ENCODE measurements at regions not wholly inside any gene's neighbourhood (a gene's known extent, or its start where the extent isn't known, plus 50 kb on each side); places are given as distances from the start of the nearest gene placed in this dataset.

DNA sequence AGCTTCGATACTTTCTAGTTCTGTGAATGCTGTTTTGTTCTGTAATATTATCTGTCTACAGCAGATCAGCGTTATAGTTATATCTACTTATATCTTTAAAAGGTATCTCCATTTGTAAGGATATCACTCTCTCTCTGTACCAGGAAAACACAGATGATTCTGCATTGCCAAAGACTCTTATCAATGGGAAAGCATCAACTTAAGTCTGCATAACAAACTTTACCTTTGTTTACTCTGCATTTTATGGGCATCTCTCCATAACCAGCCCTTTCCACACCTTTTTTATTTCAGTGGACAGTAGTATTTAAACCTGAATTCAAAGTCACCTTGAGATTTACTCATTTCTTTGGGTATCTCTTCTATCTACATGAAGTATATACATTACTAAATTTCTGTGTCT is 238.7 kb upstream of the GRM7 start:
- H3K9ac ChIP-seq (ENCODE audit: low read depth, low read length), result no peak overlapping the region
- H3K9me3 ChIP-seq (ENCODE audit: control insufficient read depth, insufficient read depth, low read length), result no peaks in the 10 kb centered on the region
- no peaks in the 10 kb centered on the region for H3K27me3 ChIP-seq (ENCODE audit: control insufficient read depth, insufficient read depth, low read length)
- peaks cover 2% of the 10 kb centered on the region for H3K4me1 ChIP-seq (ENCODE audit: control insufficient read depth, insufficient read depth, low read length)
- H3K4me3 ChIP-seq (ENCODE audit: low read depth, low read length), result no peak overlapping the region
- H3K36me3 ChIP-seq (ENCODE audit: control insufficient read depth, insufficient read depth, low read length), result no peaks in the 10 kb centered on the region

DNA sequence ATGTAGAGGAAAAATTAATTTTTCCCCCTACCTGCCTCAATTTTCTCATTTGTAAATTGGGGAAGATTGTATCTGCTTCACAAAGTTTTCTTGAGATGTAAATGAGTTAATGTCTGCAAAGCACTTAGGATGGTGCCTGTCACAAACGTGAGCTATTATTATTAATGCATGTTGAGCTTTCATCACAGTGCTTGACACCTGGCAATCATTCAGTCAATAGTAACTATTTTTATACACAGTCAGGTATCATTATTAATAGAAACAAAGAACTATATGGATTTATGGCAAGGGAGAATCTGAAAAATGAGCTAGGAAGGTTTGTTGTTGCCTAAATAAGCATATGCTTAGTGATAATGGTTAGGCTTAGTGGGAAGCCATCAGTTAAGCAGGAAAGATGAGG is 238.2 kb upstream of the GRM7 start:
- no peaks in the 10 kb centered on the region for H3K36me3 ChIP-seq (ENCODE audit: control insufficient read depth, insufficient read depth, low read length)
- no peak overlapping the region for H3K9ac ChIP-seq (ENCODE audit: low read depth, low read length)
- H3K27me3 ChIP-seq (ENCODE audit: control insufficient read depth, insufficient read depth, low read length), result no peaks in the 10 kb centered on the region
- H3K9me3 ChIP-seq (ENCODE audit: control insufficient read depth, insufficient read depth, low read length), result no peaks in the 10 kb centered on the region
- H3K4me1 ChIP-seq (ENCODE audit: control insufficient read depth, insufficient read depth, low read length), result peaks cover 2% of the 10 kb centered on the region
- H3K4me3 ChIP-seq (ENCODE audit: low read depth, low read length), result no peak overlapping the region

DNA sequence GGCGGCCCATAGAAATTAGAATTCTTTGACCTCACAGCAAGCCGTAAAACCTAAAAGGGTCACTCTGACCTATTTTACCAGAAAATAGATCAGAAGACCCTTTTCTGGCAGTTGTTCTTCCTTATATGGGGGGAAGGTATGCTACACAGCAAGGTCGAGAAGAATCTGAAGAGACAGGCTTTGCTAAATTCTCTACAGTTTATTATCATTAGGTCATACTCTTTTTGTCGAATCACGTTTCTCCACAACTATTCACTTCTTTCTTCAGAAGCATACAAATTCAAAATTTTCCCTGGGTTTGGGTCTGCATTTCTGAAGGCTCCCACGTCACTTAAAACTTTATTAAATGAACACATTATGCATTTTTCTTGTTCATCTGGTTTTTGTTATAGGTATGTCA is 229.5 kb upstream of the GRM7 start:
- Histone ChIP-seq H3K36me3 (ENCODE audit: control insufficient read depth, insufficient read depth, low read length) (no peaks in the 10 kb centered on the region), H3K9me3 (ENCODE audit: control insufficient read depth, insufficient read depth, low read length) (no peaks in the 10 kb centered on the region), H3K4me3 (ENCODE audit: low read depth, low read length) (no peak overlapping the region), H3K9ac (ENCODE audit: low read depth, low read length) (no peak overlapping the region), H3K4me1 (ENCODE audit: control insufficient read depth, insufficient read depth, low read length) (no peaks in the 10 kb centered on the region), H3K27me3 (ENCODE audit: control insufficient read depth, insufficient read depth, low read length) (no peaks in the 10 kb centered on the region)

DNA sequence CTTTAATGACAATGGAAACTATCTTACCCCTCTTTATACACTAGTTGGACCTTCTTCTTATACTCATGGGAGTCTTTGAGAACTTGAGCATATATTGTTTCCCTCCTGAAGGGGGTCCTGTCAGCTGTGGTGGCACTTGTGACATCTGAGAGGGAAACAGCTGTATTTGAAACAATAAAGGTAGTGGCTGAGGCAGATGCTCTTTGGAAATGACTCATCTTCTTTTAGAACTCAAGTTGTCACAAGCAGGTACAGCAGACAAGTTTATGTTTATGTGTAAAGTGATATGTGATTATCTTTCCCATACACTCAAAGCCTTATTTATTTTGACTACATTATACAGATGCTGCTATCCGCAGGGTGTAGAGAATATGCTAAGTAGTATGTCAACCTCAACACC is 220.0 kb upstream of the GRM7 start:
- Histone ChIP-seq H3K27me3 (ENCODE audit: control insufficient read depth, insufficient read depth, low read length) (no peaks in the 10 kb centered on the region), H3K36me3 (ENCODE audit: control insufficient read depth, insufficient read depth, low read length) (no peaks in the 10 kb centered on the region), H3K9me3 (ENCODE audit: control insufficient read depth, insufficient read depth, low read length) (no peaks in the 10 kb centered on the region), H3K4me1 (ENCODE audit: control insufficient read depth, insufficient read depth, low read length) (no peaks in the 10 kb centered on the region), H3K9ac (ENCODE audit: low read depth, low read length) (no peak overlapping the region), H3K4me3 (ENCODE audit: low read depth, low read length) (no peak overlapping the region)

DNA sequence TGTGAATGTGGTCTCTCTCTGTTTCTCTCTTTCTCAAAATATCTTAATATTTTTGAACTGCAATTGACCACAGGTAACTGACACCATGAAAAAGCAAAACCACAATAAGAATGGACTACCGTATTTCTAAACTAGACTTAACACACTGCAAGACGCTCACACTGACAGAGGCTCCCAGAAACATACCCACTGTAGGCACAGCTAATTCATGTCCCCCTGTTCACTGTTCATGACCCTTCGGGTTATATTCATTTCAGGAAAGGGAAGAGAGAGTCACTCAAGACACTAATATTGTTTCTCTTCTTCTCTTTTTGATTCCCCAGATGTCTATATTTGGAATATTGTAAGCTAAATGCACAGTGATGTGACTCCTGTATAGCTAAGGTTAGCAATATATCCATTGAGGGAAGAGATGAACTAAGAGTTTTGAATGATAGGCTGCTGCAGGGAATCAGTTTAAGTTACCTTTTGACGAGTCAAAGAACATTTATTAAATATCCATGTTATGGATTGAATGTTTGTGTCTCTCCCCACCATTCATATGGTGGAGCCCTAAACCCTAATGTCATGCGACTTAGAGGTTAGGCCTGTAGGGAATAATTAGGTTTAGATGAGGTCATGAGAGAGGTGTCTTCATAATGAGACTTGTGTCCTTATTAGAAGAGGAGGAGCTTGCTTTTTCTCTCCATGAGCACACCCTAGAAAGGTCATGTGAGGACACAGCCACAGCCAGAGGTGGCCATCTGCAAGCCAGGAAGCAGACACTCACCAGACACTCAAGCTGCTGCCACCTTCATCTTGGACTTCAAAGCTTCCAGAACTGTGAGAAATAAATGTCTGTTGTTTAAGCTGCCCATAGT is 216.6 kb upstream of the GRM7 start:
- H3K27me3 ChIP-seq (ENCODE audit: control insufficient read depth, insufficient read depth, low read length), result no peaks in the 10 kb centered on the region
- no peak overlapping the region for H3K4me3 ChIP-seq (ENCODE audit: low read depth, low read length)
- no peak overlapping the region for H3K9ac ChIP-seq (ENCODE audit: low read depth, low read length)
- H3K36me3 ChIP-seq (ENCODE audit: control insufficient read depth, insufficient read depth, low read length), result no peaks in the 10 kb centered on the region
- H3K9me3 ChIP-seq (ENCODE audit: control insufficient read depth, insufficient read depth, low read length), result no peaks in the 10 kb centered on the region
- no peaks in the 10 kb centered on the region for H3K4me1 ChIP-seq (ENCODE audit: control insufficient read depth, insufficient read depth, low read length)

DNA sequence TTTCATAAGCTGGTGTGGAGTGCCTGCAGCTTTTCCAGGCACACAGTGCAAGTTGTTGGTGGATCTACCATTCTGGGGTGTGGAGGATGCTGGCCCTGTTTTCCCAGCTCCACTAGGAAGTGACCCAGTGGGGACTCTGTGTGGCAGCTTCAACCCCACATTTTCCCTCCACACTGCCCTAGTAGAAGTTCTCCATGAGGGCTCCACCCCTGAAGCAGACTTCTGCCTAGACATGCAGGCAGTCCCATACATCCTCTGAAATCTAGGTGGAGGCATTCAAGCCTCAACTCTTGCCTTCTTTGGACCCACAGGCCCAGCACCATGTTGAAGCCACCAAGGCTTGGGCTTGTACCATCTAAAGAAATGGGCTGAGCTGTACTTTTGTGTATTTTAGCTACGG is 206.2 kb upstream of the GRM7 start:
- H3K9ac ChIP-seq (ENCODE audit: low read depth, low read length), result no peak overlapping the region
- H3K9me3 ChIP-seq (ENCODE audit: control insufficient read depth, insufficient read depth, low read length), result peaks cover 3% of the 10 kb centered on the region
- no peaks in the 10 kb centered on the region for H3K27me3 ChIP-seq (ENCODE audit: control insufficient read depth, insufficient read depth, low read length)
- H3K4me3 ChIP-seq (ENCODE audit: low read depth, low read length), result no peak overlapping the region
- no peaks in the 10 kb centered on the region for H3K4me1 ChIP-seq (ENCODE audit: control insufficient read depth, insufficient read depth, low read length)
- no peaks in the 10 kb centered on the region for H3K36me3 ChIP-seq (ENCODE audit: control insufficient read depth, insufficient read depth, low read length)

DNA sequence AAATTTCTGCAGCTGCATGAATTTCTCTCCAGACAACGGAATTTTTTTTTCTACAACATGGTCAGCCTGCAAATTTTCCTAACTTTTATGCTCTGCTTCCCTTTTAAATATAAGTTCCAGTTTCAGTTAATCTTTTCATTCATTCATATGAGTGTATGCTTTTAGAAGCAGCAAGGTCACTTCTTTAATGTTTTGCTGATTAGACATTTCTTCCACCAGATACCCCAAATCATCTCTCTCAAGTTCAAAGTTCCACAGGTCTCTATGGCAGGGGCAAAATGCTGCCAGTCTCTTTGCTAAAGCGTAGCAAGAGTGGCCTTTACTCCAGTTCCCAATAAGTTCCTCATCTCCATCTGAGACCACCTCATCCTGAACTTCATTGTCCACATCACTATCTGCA is 205.6 kb upstream of the GRM7 start:
- Histone ChIP-seq H3K27me3 (ENCODE audit: control insufficient read depth, insufficient read depth, low read length) (no peaks in the 10 kb centered on the region), H3K9ac (ENCODE audit: low read depth, low read length) (no peak overlapping the region), H3K9me3 (ENCODE audit: control insufficient read depth, insufficient read depth, low read length) (peaks cover 3% of the 10 kb centered on the region), H3K36me3 (ENCODE audit: control insufficient read depth, insufficient read depth, low read length) (no peaks in the 10 kb centered on the region), H3K4me1 (ENCODE audit: control insufficient read depth, insufficient read depth, low read length) (no peaks in the 10 kb centered on the region), H3K4me3 (ENCODE audit: low read depth, low read length) (no peak overlapping the region)

DNA sequence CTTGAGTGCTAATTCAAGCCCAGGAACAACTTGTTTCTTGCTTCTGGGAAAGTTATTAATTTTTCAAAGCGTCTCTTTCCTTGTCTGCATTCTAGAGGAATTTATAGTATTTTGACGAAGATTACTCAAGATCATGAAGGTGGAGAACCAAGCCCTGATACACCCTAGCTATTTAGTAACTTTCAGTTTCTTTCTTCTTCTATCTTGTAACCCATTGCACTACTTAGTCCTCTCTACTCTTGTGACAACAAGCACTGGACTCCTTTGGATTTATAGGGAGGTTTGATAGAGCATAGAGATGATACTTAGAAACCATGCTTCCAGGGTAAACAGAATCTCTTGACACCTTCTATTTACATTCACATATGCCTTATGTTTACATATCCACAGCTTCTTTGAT is 203.3 kb upstream of the GRM7 start:
- peaks cover 3% of the 10 kb centered on the region for H3K9me3 ChIP-seq (ENCODE audit: control insufficient read depth, insufficient read depth, low read length)
- H3K4me3 ChIP-seq (ENCODE audit: low read depth, low read length), result no peak overlapping the region
- H3K9ac ChIP-seq (ENCODE audit: low read depth, low read length), result no peak overlapping the region
- H3K27me3 ChIP-seq (ENCODE audit: control insufficient read depth, insufficient read depth, low read length), result no peaks in the 10 kb centered on the region
- H3K4me1 ChIP-seq (ENCODE audit: control insufficient read depth, insufficient read depth, low read length), result no peaks in the 10 kb centered on the region
- no peaks in the 10 kb centered on the region for H3K36me3 ChIP-seq (ENCODE audit: control insufficient read depth, insufficient read depth, low read length)

DNA sequence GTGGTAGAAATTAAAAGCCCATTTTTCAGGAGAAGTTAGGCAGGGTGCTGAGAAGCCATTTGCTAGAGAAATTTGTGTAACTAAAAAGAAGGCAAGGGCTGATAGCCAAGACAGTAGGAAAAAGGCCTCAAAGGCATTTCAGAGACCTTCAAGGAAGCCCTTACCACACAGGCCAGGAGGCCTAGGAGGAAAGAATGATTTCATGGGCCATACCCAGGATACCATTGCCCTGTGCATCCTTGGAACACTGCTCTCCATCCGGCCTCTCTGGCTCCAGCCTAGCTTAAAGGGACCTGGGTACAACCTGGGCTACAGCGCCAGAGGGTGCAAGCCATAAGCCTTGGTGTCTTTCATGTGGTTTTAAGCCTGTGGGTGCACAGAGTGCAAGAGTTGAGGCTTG is 193.6 kb upstream of the GRM7 start:
- Histone ChIP-seq H3K4me3 (ENCODE audit: low read depth, low read length) (no peak overlapping the region), H3K9me3 (ENCODE audit: control insufficient read depth, insufficient read depth, low read length) (no peaks in the 10 kb centered on the region)

DNA sequence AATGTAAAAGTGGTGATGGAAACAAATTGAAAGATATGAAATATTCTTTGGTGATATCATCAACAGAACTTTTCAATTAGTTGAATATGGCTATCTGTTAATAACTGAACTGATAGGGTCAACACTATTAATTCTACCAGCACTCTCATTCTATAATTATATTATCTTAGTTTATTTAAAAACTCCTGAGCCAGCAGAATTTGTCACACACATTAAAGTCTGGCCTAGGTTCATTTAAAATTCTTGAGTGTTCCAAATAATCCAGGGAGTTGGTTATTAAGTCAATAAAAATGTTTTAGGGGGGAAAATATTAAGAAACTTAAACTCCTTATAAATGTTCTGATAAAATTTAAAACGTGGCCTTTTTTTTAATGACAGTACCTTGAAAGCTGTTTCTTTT is 189.6 kb upstream of the GRM7 start:
- Histone ChIP-seq H3K9me3 (ENCODE audit: control insufficient read depth, insufficient read depth, low read length) (no peaks in the 10 kb centered on the region), H3K36me3 (ENCODE audit: control insufficient read depth, insufficient read depth, low read length) (no peaks in the 10 kb centered on the region), H3K27me3 (ENCODE audit: control insufficient read depth, insufficient read depth, low read length) (no peaks in the 10 kb centered on the region), H3K9ac (ENCODE audit: low read depth, low read length) (no peak overlapping the region), H3K4me3 (ENCODE audit: low read depth, low read length) (no peak overlapping the region), H3K4me1 (ENCODE audit: control insufficient read depth, insufficient read depth, low read length) (no peaks in the 10 kb centered on the region)

More for the DNA sequence above, 193.6 kb upstream of the GRM7 start:
- H3K9ac ChIP-seq (ENCODE audit: low read depth, low read length), result no peak overlapping the region
- H3K36me3 ChIP-seq (ENCODE audit: control insufficient read depth, insufficient read depth, low read length), result no peaks in the 10 kb centered on the region
- H3K27me3 ChIP-seq (ENCODE audit: control insufficient read depth, insufficient read depth, low read length), result no peaks in the 10 kb centered on the region
- no peaks in the 10 kb centered on the region for H3K4me1 ChIP-seq (ENCODE audit: control insufficient read depth, insufficient read depth, low read length)

DNA sequence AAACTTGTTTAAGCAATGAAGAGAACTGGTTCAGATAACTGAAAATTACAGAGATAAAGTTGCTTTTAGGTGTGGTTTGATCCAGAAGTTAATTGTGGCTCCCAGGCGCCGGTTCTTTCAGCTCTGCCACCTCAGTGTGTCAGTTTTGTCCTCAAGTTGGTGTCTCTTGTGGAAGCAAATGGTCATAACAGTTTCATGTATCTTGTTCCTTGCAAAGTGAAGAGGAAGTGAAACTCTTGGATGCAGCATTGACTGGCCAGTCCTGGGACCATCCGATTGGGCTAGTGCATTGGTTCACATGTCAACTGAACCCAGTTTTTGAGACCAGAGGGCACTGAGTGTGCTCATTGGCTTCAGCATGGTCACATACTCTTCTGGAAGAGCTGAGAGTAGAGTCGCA is 181.4 kb upstream of the GRM7 start:
- H3K9me3 ChIP-seq (ENCODE audit: control insufficient read depth, insufficient read depth, low read length), result no peaks in the 10 kb centered on the region
- H3K27me3 ChIP-seq (ENCODE audit: control insufficient read depth, insufficient read depth, low read length), result no peaks in the 10 kb centered on the region
- H3K9ac ChIP-seq (ENCODE audit: low read depth, low read length), result no peak overlapping the region
- no peaks in the 10 kb centered on the region for H3K36me3 ChIP-seq (ENCODE audit: control insufficient read depth, insufficient read depth, low read length)
- H3K4me3 ChIP-seq (ENCODE audit: low read depth, low read length), result no peak overlapping the region
- H3K4me1 ChIP-seq (ENCODE audit: control insufficient read depth, insufficient read depth, low read length), result no peaks in the 10 kb centered on the region

DNA sequence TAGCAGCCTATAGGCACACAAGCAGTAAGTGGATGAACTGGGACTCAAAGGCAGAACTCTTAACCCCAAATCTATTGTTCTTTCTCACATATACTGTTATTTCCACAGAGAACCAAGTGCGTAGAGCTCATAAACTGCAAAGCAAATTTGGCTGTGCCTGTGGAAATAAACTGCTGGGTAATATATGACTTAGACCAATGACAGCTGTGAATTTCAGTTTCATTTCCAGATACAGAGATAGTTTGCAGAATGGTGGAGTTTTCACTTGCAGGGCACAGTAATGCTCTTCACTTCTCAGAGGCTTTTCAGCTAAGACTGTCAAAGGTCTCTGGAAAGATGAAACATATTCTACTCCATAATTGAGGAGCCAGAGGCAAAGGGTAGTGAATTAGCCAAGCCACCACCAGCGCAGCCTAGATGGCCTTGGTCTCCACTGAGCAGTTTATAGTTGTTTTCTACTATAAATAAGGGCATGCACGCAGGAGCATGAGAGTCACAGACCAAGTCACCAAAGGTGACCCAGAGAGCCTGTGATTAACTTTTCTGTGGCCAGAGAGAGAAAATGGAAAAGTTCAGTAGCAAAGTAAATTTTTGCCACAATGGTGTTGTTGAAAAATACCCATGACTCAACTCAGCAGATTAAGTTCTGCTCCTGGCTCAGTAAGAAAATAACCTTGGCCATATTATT is 180.7 kb upstream of the GRM7 start:
- Histone ChIP-seq H3K9ac (ENCODE audit: low read depth, low read length) (no peak overlapping the region), H3K9me3 (ENCODE audit: control insufficient read depth, insufficient read depth, low read length) (no peaks in the 10 kb centered on the region), H3K4me1 (ENCODE audit: control insufficient read depth, insufficient read depth, low read length) (no peaks in the 10 kb centered on the region), H3K4me3 (ENCODE audit: low read depth, low read length) (no peak overlapping the region), H3K36me3 (ENCODE audit: control insufficient read depth, insufficient read depth, low read length) (no peaks in the 10 kb centered on the region), H3K27me3 (ENCODE audit: control insufficient read depth, insufficient read depth, low read length) (no peaks in the 10 kb centered on the region)
